Type B pancreatic cell (in vitro differentiated cells): ENCODE measurements at regions not wholly inside any gene's neighbourhood (a gene's known extent, or its start where the extent isn't known, plus 50 kb on each side); places are given as distances from the start of the nearest gene placed in this dataset.

ENCODE experiments used
- DNase-seq: peaks from one replicate; pipeline ENCODE4 v3.0.0; 2021; ENCODE audit warnings: mixed read lengths; ENCODE audit not compliant: unreplicated experiment; ENCODE audit errors: extremely low spot score
- H3K27ac Mint-ChIP-seq: 2 replicates; pipeline ENCODE4 v1.8.0; 2021; ENCODE audit warnings: mild to moderate bottlenecking, mixed read lengths
- H3K27me3 Mint-ChIP-seq: 2 replicates; pipeline ENCODE4 v1.8.0; 2021; ENCODE audit warnings: mixed read lengths
- H3K36me3 Mint-ChIP-seq: 2 replicates; pipeline ENCODE4 v1.8.0; 2021; ENCODE audit warnings: mixed read lengths
- H3K4me1 Mint-ChIP-seq: one replicate; pipeline ENCODE4 v1.8.0; 2021; ENCODE audit warnings: mixed read lengths; ENCODE audit not compliant: unreplicated experiment
- H3K4me3 Mint-ChIP-seq: 2 replicates; pipeline ENCODE4 v1.8.0; 2021; ENCODE audit warnings: mild to moderate bottlenecking, mixed read lengths
- H3K9me3 Mint-ChIP-seq: 2 replicates; pipeline ENCODE4 v1.8.0; 2021; ENCODE audit warnings: mixed read lengths
- CTCF ChIP-seq: fragments of 200-600 bp; sonication (generic); conservative IDR thresholded peaks from 2 replicates; pipeline ENCODE4 v1.5.0; 2021; ENCODE audit warnings: antibody characterized with exemption, mild to moderate bottlenecking

- no peak for DNase-seq
- Mint-ChIP-seq H3K4me1 (no peaks in the 10 kb centered on the region), H3K9me3 (no peaks in the 10 kb centered on the region), H3K27me3 (no peaks in the 10 kb centered on the region), H3K4me3 (no peak overlapping the region), H3K36me3 (peaks cover 3% of the 10 kb centered on the region), H3K27ac (no peak overlapping the region)
- no peak for TF ChIP-seq CTCF
Measured at GRCh38 chr1:2860476-2861142, 59.1 kb upstream of the TTC34 start.

- H3K27ac Mint-ChIP-seq: no peak overlapping the region
- TF ChIP-seq CTCF: no peak
- H3K4me3 Mint-ChIP-seq: no peak overlapping the region
- H3K36me3 Mint-ChIP-seq: peaks cover 3% of the 10 kb centered on the region
- no peaks in the 10 kb centered on the region for H3K27me3 Mint-ChIP-seq
- H3K9me3 Mint-ChIP-seq: no peaks in the 10 kb centered on the region
- no peak for DNase-seq
- no peaks in the 10 kb centered on the region for H3K4me1 Mint-ChIP-seq
Measured at GRCh38 chr1:2861143-2861987, 59.9 kb upstream of the TTC34 start.

- no peak overlapping the region for H3K4me3 Mint-ChIP-seq
- peaks cover 3% of the 10 kb centered on the region for H3K36me3 Mint-ChIP-seq
- no peak for TF ChIP-seq CTCF
- no peaks in the 10 kb centered on the region for H3K27me3 Mint-ChIP-seq
- DNase-seq: no peak
- H3K27ac Mint-ChIP-seq: no peak overlapping the region
- no peaks in the 10 kb centered on the region for H3K4me1 Mint-ChIP-seq
- H3K9me3 Mint-ChIP-seq: no peaks in the 10 kb centered on the region
Measured at GRCh38 chr1:2861988-2862813, 60.7 kb upstream of the TTC34 start.

- TF ChIP-seq CTCF: no peak
- no peaks in the 10 kb centered on the region for H3K27me3 Mint-ChIP-seq
- no peak for DNase-seq
- H3K36me3 Mint-ChIP-seq: peaks cover 3% of the 10 kb centered on the region
- no peak overlapping the region for H3K27ac Mint-ChIP-seq
- no peaks in the 10 kb centered on the region for H3K4me1 Mint-ChIP-seq
- H3K4me3 Mint-ChIP-seq: no peak overlapping the region
- no peaks in the 10 kb centered on the region for H3K9me3 Mint-ChIP-seq
Measured at GRCh38 chr1:2862814-2863647, 61.5 kb upstream of the TTC34 start.

- no peak for TF ChIP-seq CTCF
- H3K36me3 Mint-ChIP-seq: peaks cover under 1% of the 10 kb centered on the region
- DNase-seq: no peak
- H3K4me3 Mint-ChIP-seq: no peak overlapping the region
- no peaks in the 10 kb centered on the region for H3K27me3 Mint-ChIP-seq
- H3K27ac Mint-ChIP-seq: no peak overlapping the region
- no peaks in the 10 kb centered on the region for H3K9me3 Mint-ChIP-seq
- H3K4me1 Mint-ChIP-seq: no peaks in the 10 kb centered on the region
Measured at GRCh38 chr1:2863648-2863963, 62.1 kb upstream of the TTC34 start.
